ENCODE measurements at regions not wholly inside any gene's neighbourhood (a gene's known extent, or its start where the extent isn't known, plus 50 kb on each side); places are given as distances from the start of the nearest gene placed in this dataset.

- TF ChIP-seq CTCF (IDR thresholded peaks at IDR 0.05) (no peak), POLR2A (IDR thresholded peaks at IDR 0.05) (no peak)
- H3K27me3 ChIP-seq, result no peaks in the 10 kb centered on the region
- H3K36me3 ChIP-seq, result no peaks in the 10 kb centered on the region
- H3K27ac ChIP-seq, result no peak overlapping the region
- intact Hi-C loops (cut with DNase I), result no loop called here
- no peak for DNase-seq
- WGBS, 2 donors, result 81 to 87% methylated on average over 2 of the region's 2 CpGs
- H3K9me3 ChIP-seq, result no peaks in the 10 kb centered on the region
- H3K4me3 ChIP-seq (replicated peaks in 1 of 3), result no peak overlapping the region
- H3K4me1 ChIP-seq, result no peaks in the 10 kb centered on the region
These were observed 49.9 kb upstream of the TMEM26 start for GRCh38 chr10:61503051-61503450.

All from thyroid gland (tissue), 4 donors.